Caco-2 (cell line): ENCODE measurements at regions not wholly inside any gene's neighbourhood (a gene's known extent, or its start where the extent isn't known, plus 50 kb on each side); places are given as distances from the start of the nearest gene placed in this dataset.

Experiments
- BruUV-seq: library from RNA; stranded (reverse); fragments of 400-500 nt; replicated peaks from 2 replicates; lab custom pipeline; 2021; lab: Mats Ljungman, UMichigan
- CTCF ChIA-PET: fragments of 300-600 bp; sonication (Branson Sonifier 250); formaldehyde crosslinking; loops from one replicate; lab custom pipeline; 2022; ENCODE audit warnings: antibody characterized with exemption; lab: Charles Lee
- POLR2A ChIA-PET: fragments of 300-600 bp; sonication (Branson Sonifier 250); formaldehyde crosslinking; loops from one replicate; lab custom pipeline; 2022; ENCODE audit warnings: antibody characterized with exemption; lab: Charles Lee
- DNase-seq, 2 experiments: peaks; one replicate each; pipeline versions ENCODE4 v3.0.0 to v3.0.0-alpha.2; 2020 to 2022
- H3K27me3 ChIP-seq: replicated peaks from 2 replicates; pipeline ENCODE4 v1.6.0; 2011; ENCODE audit warnings: low read length; ENCODE audit not compliant: control insufficient read depth, insufficient read depth
- H3K36me3 ChIP-seq: 2 replicates; pipeline ENCODE4 v1.5.1; 2011; ENCODE audit warnings: low read length; ENCODE audit not compliant: control insufficient read depth, insufficient read depth
- H3K4me1 ChIP-seq: fragments of 250-450 bp; sonication (Bioruptor Pico); 2 replicates; pipeline ENCODE4 v1.5.1; 2020; ENCODE audit warnings: mild to moderate bottlenecking
- H3K4me3 ChIP-seq: 2 replicates; pipeline ENCODE4 v1.5.1; 2011; ENCODE audit warnings: low read depth, mild to moderate bottlenecking, control low read depth, low read length
- H3K9me3 ChIP-seq: fragments of 250-450 bp; sonication (Bioruptor Pico); 2 replicates; pipeline ENCODE4 v1.5.1; 2020; ENCODE audit warnings: mild to moderate bottlenecking, moderate library complexity
- H3K27ac Mint-ChIP-seq: one replicate; pipeline ENCODE4 v1.8.0; 2022; ENCODE audit warnings: mixed read lengths; ENCODE audit not compliant: unreplicated experiment
- H3K27me3 Mint-ChIP-seq: one replicate; pipeline ENCODE4 v1.8.0; 2022; ENCODE audit warnings: mixed read lengths; ENCODE audit not compliant: insufficient read depth, unreplicated experiment
- H3K36me3 Mint-ChIP-seq: one replicate; pipeline ENCODE4 v1.8.0; 2022; ENCODE audit warnings: mild to moderate bottlenecking, mixed read lengths; ENCODE audit not compliant: insufficient read depth, unreplicated experiment
- H3K4me1 Mint-ChIP-seq: one replicate; pipeline ENCODE4 v1.8.0; 2022; ENCODE audit warnings: low read depth, mixed read lengths; ENCODE audit not compliant: unreplicated experiment
- H3K4me3 Mint-ChIP-seq: one replicate; pipeline ENCODE4 v1.8.0; 2022; ENCODE audit warnings: mild to moderate bottlenecking, moderate library complexity, mixed read lengths; ENCODE audit not compliant: unreplicated experiment
- H3K9me3 Mint-ChIP-seq: one replicate; pipeline ENCODE4 v1.8.0; 2022; ENCODE audit warnings: mixed read lengths; ENCODE audit not compliant: unreplicated experiment
- CTCF ChIP-seq, 2 experiments: fragments of 200-600 bp in 1 of 2; IDR thresholded peaks; 1 replicate in 1 of 2; 2 replicates in 1 of 2; pipeline versions ENCODE4 v1.5.1 to v1.8.0; 2011 to 2022; ENCODE audit warnings: antibody characterized with exemption in 1 of 2, control low read depth in 1 of 2, inconsistent platforms in 1 of 2, low read depth in 1 of 2, low read length in 1 of 2, mild to moderate bottlenecking in 1 of 2, moderate library complexity in 1 of 2; ENCODE audit not compliant: insufficient read depth in 1 of 2, severe bottlenecking in 1 of 2, unreplicated experiment in 1 of 2
- intact Hi-C: fragments of 100-400 bp; cut with micrococcal nuclease; formaldehyde crosslinking; loops from one replicate; pipeline ENCODE4 v1.10.0; 2022; ENCODE audit not compliant: unreplicated experiment

GRCh38 chr16:55052348-55052734, 121.7 kb downstream of the IRX5 start:
- H3K36me3 Mint-ChIP-seq, result peaks cover 6% of the 10 kb centered on the region
- no peak for TF ChIP-seq CTCF (IDR thresholded peaks at IDR 0.05; ENCODE audit: insufficient read depth in 1 of 2, low read depth in 1 of 2, low read length in 1 of 2, severe bottlenecking in 1 of 2, unreplicated experiment in 1 of 2)
- DNase-seq, result no peak
- Histone ChIP-seq H3K27me3 (no peaks in the 10 kb centered on the region), H3K9me3 (no peaks in the 10 kb centered on the region; the same call in 1 of the 2 replicates), H3K36me3 (no peaks in the 10 kb centered on the region), H3K4me3 (no peak overlapping the region), H3K4me1 (peaks cover 3% of the 10 kb centered on the region)
- peaks cover 9% of the 10 kb centered on the region for H3K9me3 Mint-ChIP-seq
- no peaks in the 10 kb centered on the region for H3K27me3 Mint-ChIP-seq
- ChIA-PET CTCF (no interaction called here), POLR2A (no interaction called here)
- peaks cover 16% of the 10 kb centered on the region for H3K4me1 Mint-ChIP-seq
- intact Hi-C loops, result no loop called here
- H3K4me3 Mint-ChIP-seq, result no peak overlapping the region
- no TSS peak for BruUV-seq
- peak overlapping the region; percentile 19 for H3K27ac Mint-ChIP-seq

GRCh38 chr16:55052741-55053415, 122.2 kb downstream of the IRX5 start:
- H3K9me3 ChIP-seq, result no peaks in the 10 kb centered on the region; the same call in 1 of the 2 replicates
- no peaks in the 10 kb centered on the region for H3K4me1 ChIP-seq
- H3K4me3 ChIP-seq, result no peak overlapping the region
- Mint-ChIP-seq H3K9me3 (peaks cover 9% of the 10 kb centered on the region), H3K27me3 (no peaks in the 10 kb centered on the region), H3K4me3 (no peak overlapping the region), H3K4me1 (peaks cover 16% of the 10 kb centered on the region), H3K36me3 (peaks cover under 1% of the 10 kb centered on the region), H3K27ac (no peak overlapping the region)
- H3K27me3 ChIP-seq, result no peaks in the 10 kb centered on the region
- H3K36me3 ChIP-seq, result no peaks in the 10 kb centered on the region
- no TSS peak for BruUV-seq
- TF ChIP-seq CTCF (IDR thresholded peaks at IDR 0.05; ENCODE audit: insufficient read depth in 1 of 2, low read depth in 1 of 2, low read length in 1 of 2, severe bottlenecking in 1 of 2, unreplicated experiment in 1 of 2), result no peak
- CTCF ChIA-PET, result no interaction called here
- intact Hi-C loops, result no loop called here
- peak in 1 of 2 experiments; percentile 27 for DNase-seq
- POLR2A ChIA-PET, result no interaction called here

- no peaks in the 10 kb centered on the region for H3K36me3 Mint-ChIP-seq
- no TSS peak for BruUV-seq
- Histone ChIP-seq H3K27me3 (no peaks in the 10 kb centered on the region), H3K4me3 (no peak overlapping the region), H3K36me3 (no peaks in the 10 kb centered on the region), H3K4me1 (no peaks in the 10 kb centered on the region), H3K9me3 (no peaks in the 10 kb centered on the region; the same call in 1 of the 2 replicates)
- H3K27me3 Mint-ChIP-seq, result no peaks in the 10 kb centered on the region
- CTCF ChIA-PET, result no interaction called here
- no peak for TF ChIP-seq CTCF (IDR thresholded peaks at IDR 0.05; ENCODE audit: insufficient read depth in 1 of 2, low read depth in 1 of 2, low read length in 1 of 2, severe bottlenecking in 1 of 2, unreplicated experiment in 1 of 2)
- intact Hi-C loops, result no loop called here
- peaks cover 9% of the 10 kb centered on the region for H3K9me3 Mint-ChIP-seq
- DNase-seq, result peak in 1 of 2 experiments; percentile 8
- no peak overlapping the region for H3K4me3 Mint-ChIP-seq
- POLR2A ChIA-PET, result no interaction called here
- H3K27ac Mint-ChIP-seq, result no peak overlapping the region
- H3K4me1 Mint-ChIP-seq, result peaks cover 12% of the 10 kb centered on the region
Observed at GRCh38 chr16:55055262-55055661, 124.6 kb downstream of the IRX5 start.
